Renal pelvis (tissue), 1 donor: ENCODE measurements at regions not wholly inside any gene's neighbourhood (a gene's known extent, or its start where the extent isn't known, plus 50 kb on each side); places are given as distances from the start of the nearest gene placed in this dataset.

Source experiments
- DNase-seq: peaks from one replicate; pipeline ENCODE4 v3.0.0-alpha.2; 2013

DNA sequence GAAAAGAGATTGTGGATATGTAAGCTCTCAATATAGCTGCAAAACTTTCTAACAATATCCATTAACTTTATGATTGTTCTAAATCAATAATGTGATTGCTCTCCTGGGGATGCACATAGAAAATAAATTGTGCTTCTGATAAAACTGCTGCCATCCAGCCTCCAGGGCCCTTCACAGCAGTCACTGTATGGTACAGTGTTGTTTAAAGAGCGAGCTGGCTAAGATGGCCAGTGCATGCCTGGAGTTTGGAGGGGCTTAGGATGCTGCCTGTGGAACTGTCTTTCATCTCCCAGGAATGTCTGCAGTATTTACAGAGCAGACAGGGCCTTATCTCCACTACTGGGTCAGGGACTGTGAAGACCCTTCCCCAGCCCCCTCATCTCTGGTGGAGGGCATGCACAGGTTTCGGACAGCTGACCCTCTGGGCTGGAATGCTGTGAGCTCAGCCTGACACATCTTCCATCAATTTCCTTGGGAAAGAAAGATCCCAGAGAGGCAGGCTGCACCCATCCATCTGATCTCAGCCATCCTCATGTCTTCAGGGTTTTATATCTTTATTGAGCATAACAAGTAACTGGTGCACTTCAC, 137.0 kb downstream of the PLPP3 start:
- DNase-seq: no peak

DNA sequence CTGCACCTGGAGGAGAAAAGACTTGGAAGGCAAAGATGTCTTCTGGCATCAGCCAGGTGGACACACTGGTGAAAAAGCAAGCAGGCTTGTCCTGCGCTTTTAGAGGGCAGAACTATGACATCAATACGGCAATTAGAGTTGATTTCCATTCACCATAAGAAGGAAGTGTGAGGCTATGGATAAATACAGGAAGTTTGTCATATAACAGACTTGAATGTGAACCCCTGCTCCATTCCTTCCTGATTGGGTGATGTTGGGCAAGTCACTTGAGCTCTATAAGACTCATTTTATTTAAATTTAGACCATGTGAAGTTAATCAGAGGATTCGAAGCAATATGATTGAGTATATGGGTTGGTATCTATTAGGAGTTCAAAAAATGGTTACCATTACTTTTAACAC, 137.8 kb downstream of the PLPP3 start:
- DNase-seq: no peak

DNA sequence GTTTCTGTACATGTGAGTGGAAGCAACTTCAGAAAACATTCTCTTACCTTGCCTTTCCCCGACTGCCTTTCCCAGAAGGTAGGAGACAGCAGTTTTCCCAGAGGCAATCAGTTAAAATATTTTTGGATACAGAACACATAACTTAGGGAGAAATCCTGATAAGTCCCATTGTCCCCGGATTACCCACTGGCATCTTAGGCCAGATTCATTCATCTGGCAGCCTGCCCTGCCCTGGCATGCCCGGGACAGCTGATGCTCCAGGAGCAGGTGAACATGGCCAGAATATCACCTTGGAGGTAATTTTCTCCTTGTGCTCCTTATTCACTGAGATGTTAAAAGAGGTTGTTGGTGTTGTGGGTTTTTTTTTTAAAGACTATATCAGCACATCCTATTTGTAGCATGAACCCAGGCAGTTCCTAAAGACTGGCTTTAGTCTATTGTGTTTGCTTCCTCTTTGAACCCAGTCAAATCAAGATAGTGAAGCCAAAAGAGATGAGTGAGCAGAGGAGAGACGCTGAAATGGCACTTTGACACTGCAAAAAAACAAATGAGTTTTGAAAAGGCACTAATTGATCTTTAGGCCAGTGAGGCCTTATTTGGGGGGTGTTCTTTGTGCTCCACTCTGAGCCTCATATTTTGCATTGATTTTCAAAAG, 139.6 kb downstream of the PLPP3 start:
- no peak for DNase-seq

DNA sequence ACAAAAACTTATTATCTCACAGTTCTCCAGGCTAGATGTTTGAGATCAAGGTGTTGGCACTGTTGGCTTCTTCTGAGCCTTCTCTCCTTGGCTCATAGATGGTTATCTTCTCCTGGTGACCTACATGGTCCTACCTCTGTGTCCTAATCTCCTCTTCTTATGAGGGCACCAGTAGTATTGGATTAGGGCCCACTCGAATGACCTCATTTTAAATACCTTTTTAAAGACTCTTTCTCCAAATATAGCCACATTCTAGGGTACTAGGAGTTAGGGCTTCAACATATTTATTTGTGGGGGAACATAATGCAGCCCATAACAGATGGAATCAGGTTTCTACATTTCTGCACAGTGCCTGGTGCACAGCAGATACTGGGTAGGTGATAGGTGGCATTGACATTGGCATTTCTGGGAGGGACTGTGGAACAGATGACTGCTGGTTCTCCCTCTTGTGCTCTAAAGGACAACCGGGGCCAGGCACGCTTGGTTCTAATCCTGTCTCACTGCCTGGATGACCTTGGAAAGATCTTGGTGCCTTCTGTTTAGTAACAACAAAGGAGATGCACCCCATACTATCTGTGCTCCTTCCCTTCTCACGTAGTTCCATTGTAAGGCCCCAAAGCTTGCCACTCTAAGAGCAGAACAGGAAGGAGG, 140.3 kb downstream of the PLPP3 start:
- DNase-seq: no peak

DNA sequence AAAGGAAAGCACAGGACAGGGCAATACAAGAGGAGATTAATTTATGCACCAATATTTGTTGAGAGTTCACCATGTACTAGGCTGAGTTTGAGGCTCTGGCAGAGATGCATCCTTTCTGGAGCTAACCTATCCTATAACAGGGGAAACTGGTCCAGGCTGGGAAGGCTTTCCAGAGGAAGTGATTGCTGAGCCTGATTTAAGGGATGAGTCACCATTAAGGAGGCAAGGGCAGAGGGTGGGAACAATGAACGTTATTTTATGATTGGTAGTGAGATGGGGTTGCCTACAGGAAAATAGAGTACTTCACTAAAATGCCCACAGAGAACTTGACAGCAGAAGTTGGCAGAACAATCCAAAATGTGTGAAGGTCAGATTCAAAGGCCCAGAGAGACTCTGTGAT, 141.4 kb downstream of the PLPP3 start:
- DNase-seq: no peak

DNA sequence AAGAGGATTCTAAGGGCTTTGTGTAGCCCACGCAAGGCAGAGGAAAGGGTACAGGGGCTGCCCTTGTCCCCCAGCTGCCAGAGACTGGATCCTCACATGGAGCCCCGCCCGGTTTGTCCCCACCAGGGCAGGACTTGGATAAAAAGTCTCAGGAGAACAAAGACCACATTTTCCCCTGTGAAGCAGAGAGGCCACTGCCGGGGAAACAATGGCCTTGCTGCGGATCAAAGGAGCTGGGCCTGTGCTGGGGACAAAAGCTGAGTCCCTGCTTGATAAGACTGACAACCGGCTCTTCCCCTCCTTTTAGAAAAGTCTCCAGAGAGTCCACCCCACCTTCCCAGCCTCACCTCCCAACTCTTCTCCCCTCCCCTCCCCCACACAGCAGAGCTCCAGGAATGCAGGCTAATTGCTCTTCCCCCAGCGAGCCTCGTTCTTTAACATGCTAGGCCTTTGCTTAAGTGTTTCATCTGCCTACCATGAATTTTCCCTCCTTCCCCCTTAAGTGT, 142.4 kb downstream of the PLPP3 start:
- no peak for DNase-seq

DNA sequence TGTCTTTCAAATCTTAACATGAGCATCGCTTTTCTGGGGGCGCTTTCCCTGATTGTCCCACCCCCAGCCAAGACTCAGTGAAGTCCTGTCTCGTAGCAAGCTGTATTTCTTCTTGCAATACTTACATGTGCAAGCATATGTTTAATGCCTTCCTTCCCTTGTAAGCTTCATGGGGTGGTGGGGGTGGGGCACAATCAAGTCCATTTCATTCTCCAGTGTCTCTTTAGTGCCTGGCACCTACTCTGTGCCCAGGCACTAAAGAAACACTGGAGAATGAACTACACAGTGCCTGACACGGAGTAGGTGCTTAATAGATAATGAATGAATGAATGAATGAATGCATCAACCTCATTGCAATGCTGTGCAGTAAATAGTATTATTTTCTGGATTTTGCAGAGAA, 143.1 kb downstream of the PLPP3 start:
- DNase-seq: no peak

DNA sequence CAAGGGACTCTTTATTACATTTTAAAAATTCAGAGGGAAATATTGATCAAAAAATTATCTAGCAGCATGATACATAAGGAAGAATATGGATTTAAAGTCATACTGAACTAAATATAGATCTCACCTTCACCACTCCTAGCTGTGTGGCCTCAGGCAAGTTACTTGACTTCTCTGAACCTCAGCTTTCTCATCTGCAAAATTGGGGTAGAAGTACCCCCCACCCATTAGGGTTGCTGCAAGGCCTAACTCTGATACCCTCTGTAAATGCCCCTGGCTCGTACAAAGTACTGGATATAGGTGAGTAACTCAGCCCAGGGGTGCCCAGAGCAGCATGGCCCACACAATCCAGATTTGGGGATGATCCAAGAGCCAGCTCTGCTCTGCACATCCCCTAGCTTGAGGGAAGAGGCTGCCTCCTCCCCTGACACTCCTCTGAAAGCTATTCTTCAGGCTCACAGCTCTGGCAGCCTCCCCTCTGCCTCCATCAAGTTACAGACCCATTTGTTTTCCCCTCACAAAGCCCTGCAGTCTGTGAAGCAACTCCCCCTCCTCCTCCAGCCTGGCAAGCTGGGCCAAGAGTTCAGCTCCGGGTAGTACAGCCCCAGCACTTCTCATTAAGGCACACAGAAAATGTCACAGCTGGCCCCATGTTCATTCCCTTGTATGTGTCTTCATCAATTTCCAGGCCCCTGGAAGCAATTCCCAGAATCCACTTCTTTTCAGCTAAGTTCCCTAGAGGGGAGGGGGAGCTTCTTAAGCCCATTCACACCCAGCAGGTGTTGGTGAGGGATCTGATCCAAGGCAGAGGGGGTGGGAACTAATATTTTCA, 143.7 kb downstream of the PLPP3 start:
- DNase-seq: no peak

DNA sequence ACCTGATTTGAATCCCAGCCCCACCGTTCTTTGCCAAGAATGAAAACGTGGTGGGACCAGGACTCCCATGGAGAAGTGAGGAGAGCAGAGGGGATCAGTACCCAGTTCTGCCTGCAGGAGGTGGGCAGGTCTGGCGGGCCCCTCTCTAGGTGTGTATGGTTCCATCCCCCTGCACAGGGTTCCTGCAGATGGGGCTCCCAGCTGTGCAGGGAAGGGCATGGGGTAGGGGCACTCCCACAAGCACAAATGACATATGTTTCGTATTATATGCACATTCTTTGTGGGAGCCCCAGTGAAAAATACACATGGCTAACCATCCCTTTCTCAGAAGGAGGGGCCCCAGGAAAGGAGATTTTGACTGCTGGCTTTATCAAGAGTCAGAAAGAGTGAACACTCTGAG, 144.6 kb downstream of the PLPP3 start:
- no peak for DNase-seq

DNA sequence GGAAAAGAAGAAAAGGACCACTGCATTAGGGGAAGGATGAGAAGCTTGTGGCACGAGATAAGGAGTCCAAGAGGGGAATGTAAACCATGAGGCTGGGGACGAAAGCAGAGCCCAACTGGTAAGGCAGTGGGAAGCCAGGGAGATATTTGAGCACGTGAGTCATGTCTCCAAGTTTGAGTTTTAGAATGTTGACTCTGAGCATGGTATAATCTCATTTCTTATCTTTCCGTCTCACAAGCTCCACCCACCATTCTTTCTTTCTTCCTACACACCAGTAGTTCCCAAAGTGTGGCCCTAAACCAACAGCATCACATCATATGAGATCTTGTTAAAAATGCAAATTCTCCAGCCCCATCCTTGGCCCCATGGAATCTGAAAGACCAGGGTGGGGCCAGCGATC, 145.3 kb downstream of the PLPP3 start:
- DNase-seq: no peak

DNA sequence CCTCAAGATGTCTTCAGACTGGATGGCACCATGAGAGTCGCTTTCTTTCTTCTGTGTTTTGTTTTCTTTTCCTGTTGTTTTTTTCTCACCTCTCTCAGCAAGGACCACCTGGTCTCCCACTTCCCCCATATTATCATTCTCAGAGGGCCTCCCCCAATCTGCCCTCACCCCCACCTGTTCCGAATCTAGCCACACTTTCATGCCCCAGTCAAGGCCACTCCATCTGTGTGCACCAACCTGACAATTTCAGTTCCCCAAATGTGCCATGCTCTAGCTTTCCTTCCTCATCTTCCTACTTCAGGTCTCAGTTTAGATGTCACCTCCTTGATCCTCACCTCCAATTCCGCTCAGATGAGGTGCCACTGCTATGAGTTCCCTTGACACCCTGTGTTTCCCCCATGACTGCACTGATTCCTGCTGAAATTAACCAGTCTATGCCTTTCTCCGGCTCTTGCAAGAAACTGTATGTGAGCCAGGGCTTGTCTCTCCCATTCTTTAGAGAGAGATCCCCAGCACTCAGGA, 146.2 kb downstream of the PLPP3 start:
- DNase-seq: no peak

DNA sequence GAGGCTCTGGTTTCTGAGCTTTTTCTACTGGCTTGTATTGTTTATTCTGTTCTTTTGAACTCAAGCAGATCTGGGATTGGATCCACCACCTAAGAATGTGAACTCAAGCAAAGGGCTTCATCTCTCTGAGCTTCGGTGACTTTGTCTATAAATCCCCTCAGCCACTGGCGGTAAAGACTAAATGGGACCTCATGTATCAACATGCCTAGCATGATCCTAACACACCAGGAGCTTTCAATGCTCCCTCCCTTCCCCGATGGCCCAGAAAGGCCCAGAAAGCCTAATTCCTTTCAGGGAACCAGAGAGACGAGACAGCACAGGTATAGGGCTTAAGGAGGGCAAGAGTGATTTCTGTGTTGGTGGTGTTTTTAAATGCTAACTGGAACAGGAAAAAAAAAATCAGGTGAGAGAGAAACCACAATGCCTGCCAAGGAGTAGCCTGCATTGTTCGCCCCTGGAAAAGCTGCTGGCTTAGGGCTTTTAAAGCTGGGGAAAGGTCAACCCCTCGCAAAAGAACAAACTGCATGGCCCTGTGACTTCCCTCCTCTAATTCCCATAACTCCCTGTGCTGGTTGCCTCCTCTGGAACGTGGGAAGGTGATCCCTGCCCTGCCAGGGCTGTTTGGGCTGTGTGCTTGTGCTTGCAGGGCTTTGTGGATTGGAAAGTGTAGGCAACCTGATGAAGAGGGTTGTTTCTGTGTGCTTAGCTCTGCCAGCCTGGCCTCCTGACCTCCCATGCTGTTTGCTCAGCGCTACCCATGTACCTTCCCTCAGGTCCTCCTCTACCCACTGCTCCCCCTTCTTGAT, 147.0 kb downstream of the PLPP3 start:
- no peak for DNase-seq

DNA sequence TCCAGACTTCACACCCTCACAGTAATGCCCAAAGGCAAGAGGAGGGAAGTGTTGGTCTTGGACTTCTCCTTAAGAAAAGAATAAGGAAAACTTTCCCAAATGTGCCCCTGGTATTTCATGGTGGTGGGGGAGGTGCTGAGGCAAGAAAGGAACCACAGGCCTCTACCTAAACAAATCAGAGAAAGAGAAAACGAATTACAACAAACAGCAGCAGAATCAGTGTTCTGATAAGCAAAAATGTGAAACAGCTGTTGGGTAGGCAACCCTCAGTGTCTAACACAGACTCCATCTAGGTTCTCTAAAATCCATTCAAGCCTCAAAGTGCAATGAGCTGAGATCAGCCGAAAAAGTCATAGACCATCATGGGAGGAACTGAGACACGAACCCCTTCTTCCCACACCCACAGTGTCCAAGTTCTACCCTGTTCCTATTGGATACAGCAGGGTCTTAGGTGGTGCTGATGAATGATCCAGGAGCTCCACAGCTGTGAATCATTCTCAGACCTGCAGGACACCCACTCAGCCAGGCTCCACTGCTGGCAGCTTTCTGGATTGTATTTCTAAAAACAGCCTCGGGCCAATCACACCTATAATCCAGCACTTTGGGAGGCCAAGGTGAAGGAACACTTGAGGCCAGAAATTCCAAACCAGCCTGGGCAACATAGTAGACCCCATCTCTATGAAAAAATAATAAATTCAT, 149.1 kb downstream of the PLPP3 start:
- DNase-seq: no peak

DNA sequence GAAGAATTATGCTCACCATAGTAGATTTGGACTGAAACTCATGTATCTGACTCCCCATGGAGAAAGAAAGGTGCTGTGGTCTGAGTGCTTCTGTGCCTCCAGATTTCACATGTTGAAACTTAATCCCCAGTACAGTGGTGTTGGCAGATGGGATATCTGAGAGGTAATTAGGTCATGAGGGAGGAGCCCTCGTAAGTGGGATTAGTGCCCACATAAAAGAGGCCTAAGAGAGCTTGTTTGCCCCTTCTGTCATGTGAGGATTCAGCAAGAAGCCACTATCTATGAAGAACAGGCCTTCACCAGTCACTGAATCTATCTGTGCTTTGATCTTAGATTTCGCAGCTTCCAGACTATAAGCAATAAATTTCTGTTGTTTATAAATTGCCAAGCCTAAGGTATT, 150.1 kb downstream of the PLPP3 start:
- DNase-seq: no peak

DNA sequence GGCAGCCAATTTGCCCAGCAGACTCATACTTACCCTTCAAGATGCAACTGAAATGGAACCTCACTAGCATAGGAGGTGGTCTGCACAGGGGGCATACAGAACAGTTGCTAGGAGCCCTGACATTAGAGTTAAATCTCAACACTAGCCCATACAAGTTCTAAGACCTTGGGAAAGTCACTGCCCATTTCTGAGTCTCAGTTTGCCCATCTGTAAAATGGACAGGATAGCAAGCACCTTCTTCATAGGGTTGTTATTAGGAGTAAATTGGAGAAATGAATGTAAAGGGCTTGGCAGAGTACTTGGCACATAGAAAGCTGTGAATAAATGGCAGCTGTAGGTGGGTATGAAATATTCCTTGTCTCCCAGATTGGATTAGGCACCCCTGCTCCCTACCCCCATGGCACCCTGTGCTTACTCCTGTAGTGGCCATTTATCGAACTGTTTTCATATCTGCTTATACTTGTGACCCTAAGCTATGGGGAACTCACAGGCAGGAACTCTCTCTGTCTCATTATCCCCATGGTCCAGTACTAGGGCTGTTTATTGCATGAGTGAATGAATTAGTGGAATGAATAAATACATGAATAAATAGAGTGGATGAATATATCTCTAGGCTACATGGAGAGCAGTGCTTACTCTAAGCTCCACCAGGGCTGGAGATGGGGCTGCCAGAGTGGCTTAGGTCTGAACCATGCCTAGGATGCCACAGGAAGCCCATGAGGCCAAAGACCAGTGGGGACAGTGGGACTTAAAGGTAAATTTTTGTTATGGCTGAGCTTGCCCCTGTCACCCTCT, 152.6 kb downstream of the PLPP3 start:
- no peak for DNase-seq

DNA sequence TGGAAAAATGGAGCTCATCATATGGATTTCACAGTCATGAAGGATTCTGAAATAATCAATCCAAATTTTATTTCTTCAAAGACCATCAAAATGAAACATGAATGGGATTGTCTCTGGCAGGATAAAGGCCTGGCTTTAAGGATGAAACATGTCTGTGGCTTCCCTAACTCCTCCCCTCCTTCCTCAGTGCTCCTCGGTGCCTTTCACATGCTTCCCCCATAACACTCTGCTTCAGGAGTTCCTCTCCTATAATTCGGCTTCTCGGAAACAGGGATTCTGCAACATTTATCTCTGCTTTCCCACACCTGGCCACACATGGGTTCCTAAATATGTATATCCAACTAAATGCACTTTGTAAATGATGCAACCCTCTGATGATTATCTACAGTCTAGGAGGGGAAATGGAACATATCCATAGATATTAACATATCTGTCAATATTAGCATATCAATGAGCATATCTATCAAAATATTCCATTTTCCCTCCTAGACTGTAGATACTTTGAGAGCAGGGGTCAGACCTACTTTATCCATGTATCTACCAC, 153.8 kb downstream of the PLPP3 start:
- DNase-seq: no peak

DNA sequence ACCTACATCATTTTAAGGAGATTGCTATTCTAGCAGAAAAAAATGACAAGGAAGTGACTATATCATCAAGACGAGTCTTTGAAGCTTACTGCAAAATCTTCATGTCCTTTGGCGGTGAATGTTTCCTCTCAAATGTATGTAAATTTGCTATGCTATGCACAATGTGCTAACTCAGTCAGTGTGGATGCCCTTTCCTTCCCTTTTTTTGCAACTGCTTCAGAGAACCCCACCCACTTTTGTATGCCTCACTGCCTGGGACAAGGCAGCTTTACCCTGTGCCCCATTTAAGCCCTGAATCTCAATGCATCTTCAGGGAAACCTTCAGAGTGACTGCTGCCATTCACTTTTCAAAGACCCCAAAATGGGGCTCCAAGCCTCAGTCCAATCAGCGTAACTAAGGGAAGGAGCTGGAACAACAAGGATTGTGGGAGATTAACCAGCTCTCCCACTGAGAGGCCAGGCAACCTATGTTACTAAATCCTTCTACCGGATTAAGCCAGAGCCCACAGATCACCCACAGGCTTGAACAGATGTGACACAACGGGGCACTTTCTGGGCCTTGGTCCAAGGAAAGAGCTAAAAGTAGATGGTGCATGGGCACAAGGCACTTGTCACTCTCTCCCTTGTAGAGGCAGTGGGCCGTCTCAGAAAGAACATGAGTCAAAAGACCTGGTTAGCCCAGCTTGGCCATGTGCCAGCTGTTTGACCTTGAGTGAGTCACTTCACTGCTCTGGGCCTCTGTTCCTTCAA, 154.4 kb downstream of the PLPP3 start:
- DNase-seq: no peak

DNA sequence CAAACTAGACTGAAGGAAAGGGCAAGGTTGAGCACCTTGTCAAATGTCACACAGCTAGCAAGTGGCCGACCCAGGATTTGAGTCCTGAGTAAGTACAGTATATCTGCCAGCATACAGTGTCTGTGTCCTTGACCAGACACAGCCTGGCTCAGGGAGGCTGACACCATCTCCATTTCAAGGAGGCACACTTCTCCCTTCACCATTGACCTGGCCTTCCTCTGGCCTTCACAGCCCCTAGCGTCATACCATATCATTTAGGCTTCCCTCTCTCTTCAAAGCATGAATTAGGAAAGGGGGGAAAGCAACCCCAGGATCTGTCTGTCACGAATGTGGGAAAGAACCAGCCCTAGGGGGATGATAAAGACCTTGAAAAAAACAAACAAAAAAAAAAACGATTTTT, 155.6 kb downstream of the PLPP3 start:
- DNase-seq: no peak

DNA sequence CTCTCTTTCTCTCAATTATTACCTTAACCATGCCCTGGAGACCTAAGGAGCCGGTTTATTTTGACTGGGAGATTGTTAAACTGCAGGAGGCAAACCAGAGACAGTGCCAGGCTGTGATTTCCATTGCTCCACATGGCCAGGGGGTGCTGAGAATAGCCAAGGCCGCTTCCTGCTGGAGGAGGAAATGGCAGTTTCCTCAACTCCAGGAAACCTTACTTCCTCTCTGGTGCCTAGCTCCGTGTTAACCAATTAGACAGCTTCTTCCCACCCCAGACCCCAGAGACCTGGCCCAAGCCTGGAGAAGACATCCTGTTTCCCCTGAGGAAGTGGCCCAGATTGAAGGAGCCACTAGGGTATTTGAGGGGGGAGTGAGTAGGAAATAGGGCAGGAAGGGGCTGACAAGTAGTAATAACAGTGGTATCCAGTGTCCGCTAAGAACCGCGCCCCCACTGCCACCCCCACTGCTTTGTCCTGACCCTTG, 161.2 kb downstream of the PLPP3 start:
- DNase-seq: no peak
